HG02973 (cell line): ENCODE measurements at regions not wholly inside any gene's neighbourhood (a gene's known extent, or its start where the extent isn't known, plus 50 kb on each side); places are given as distances from the start of the nearest gene placed in this dataset.

ENCODE experiments used
- ATAC-seq: cut with Tn5 transposase; IDR thresholded peaks from one replicate; pipeline ENCODE4 v1.9.1; 2021; ENCODE audit warnings: moderate library complexity; ENCODE audit not compliant: unreplicated experiment

GRCh38 chr3:150269526-150269925, 138.6 kb upstream of the TSC22D2 start:
- no peak for ATAC-seq

- ATAC-seq: no peak
Observed at GRCh38 chr3:150268426-150269391, 139.4 kb upstream of the TSC22D2 start.

- ATAC-seq: no peak
Observed at GRCh38 chr3:150267288-150267687, 140.8 kb upstream of the TSC22D2 start.

GRCh38 chr3:150265305-150265704, 142.8 kb upstream of the TSC22D2 start:
- no peak for ATAC-seq

GRCh38 chr3:150264561-150265279, 143.4 kb upstream of the TSC22D2 start:
- no peak for ATAC-seq

GRCh38 chr3:150261958-150262357, 146.1 kb upstream of the TSC22D2 start:
- ATAC-seq: no peak

- ATAC-seq: no peak
Observed at GRCh38 chr3:150261418-150261817, 146.7 kb upstream of the TSC22D2 start.

- no peak for ATAC-seq
Observed at GRCh38 chr3:150260398-150260710, 147.7 kb upstream of the TSC22D2 start.

- ATAC-seq: no peak
Observed at GRCh38 chr3:150259526-150260397, 148.3 kb upstream of the TSC22D2 start.

- ATAC-seq: no peak
Observed at GRCh38 chr3:150256782-150257181, 151.3 kb upstream of the TSC22D2 start.

- ATAC-seq: no peak
Observed at GRCh38 chr3:150256318-150256717, 151.8 kb upstream of the TSC22D2 start.

GRCh38 chr3:150255826-150256225, 152.3 kb upstream of the TSC22D2 start:
- no peak for ATAC-seq

GRCh38 chr3:150255413-150255812, 152.7 kb upstream of the TSC22D2 start:
- ATAC-seq: no peak

GRCh38 chr3:150254309-150254708, 153.8 kb upstream of the TSC22D2 start:
- no peak for ATAC-seq

GRCh38 chr3:150253622-150254021, 154.5 kb upstream of the TSC22D2 start:
- ATAC-seq: no peak

- no peak for ATAC-seq
Observed at GRCh38 chr3:150252462-150252861, 155.6 kb upstream of the TSC22D2 start.

GRCh38 chr3:150251187-150252062, 156.7 kb upstream of the TSC22D2 start:
- no peak for ATAC-seq

- ATAC-seq: no peak
Observed at GRCh38 chr3:150249779-150250470, 158.2 kb upstream of the TSC22D2 start.

- ATAC-seq: no peak
Observed at GRCh38 chr3:150248888-150249681, 159.0 kb upstream of the TSC22D2 start.
